ENCODE measurements at regions not wholly inside any gene's neighbourhood (a gene's known extent, or its start where the extent isn't known, plus 50 kb on each side); places are given as distances from the start of the nearest gene placed in this dataset.

- TF ChIP-seq CTCF (conservative IDR thresholded peaks at IDR 0.05) (no peak), ZFX (IDR thresholded peaks at IDR 0.05) (no peak)
Measured at GRCh38 chr6:80543598-80544222, 437.2 kb downstream of the BCKDHB start.
